Peyer's patch (tissue), 4 donors: ENCODE measurements at regions not wholly inside any gene's neighbourhood (a gene's known extent, or its start where the extent isn't known, plus 50 kb on each side); places are given as distances from the start of the nearest gene placed in this dataset.

Experiments used
- CTCF ChIP-seq, 6 experiments: fragments of 450-650 bp in 4 of 6; fragments of 200-600 bp in 2 of 6; sonication (generic) in 1 of 6; IDR thresholded peaks; one replicate each; pipeline ENCODE4 v1.5.1; 2017 to 2019; ENCODE audit warnings: antibody characterized with exemption in 6 of 6, mild to moderate bottlenecking in 3 of 6, moderate library complexity in 1 of 6
- POLR2A ChIP-seq, 2 donors: fragments of 450-650 bp; IDR thresholded peaks; one replicate each; pipeline ENCODE4 v1.5.1; 2017; ENCODE audit warnings: antibody characterized with exemption in 2 of 2, mild to moderate bottlenecking in 2 of 2, moderate library complexity in 2 of 2

- no peak for TF ChIP-seq CTCF (IDR thresholded peaks at IDR 0.05)
- TF ChIP-seq POLR2A (IDR thresholded peaks at IDR 0.05), result no peak
These were observed 564.0 kb downstream of the XPNPEP1 start for GRCh38 chr10:109359316-109359715.
